ENCODE measurements at regions not wholly inside any gene's neighbourhood (a gene's known extent, or its start where the extent isn't known, plus 50 kb on each side); places are given as distances from the start of the nearest gene placed in this dataset.

GRCh38 chr9:115461280-115461679, 343.3 kb upstream of the TNC start:
- Histone ChIP-seq H4K20me1 (ENCODE audit: control insufficient read depth, extremely low read depth, insufficient read depth, low read length) (no peaks in the 10 kb centered on the region), H3K27ac (ENCODE audit: control insufficient read depth, insufficient read depth, low read length) (no peak overlapping the region), H3K9ac (ENCODE audit: control insufficient read depth, extremely low read depth, insufficient read depth, low read length) (no peak overlapping the region), H3K36me3 (ENCODE audit: control insufficient read depth in 2 of 2, extremely low read depth in 1 of 2, insufficient read depth in 2 of 2, low read length in 2 of 2) (no peaks in the 10 kb centered on the region), H3K4me3 (ENCODE audit: control insufficient read depth in 2 of 3, extremely low read depth in 1 of 3, insufficient read depth in 2 of 3, low read depth in 1 of 3, low read length in 3 of 3) (no peak overlapping the region), H3K27me3 (ENCODE audit: control insufficient read depth, extremely low read depth, insufficient read depth, low read length) (no peaks in the 10 kb centered on the region), H3K4me1 (ENCODE audit: control insufficient read depth, extremely low read depth, insufficient read depth, low read length) (no peaks in the 10 kb centered on the region), H3K9me3 (ENCODE audit: control insufficient read depth, low read depth, low read length) (no peaks in the 10 kb centered on the region), H3K9me1 (ENCODE audit: control insufficient read depth, extremely low read depth, insufficient read depth, low read length) (no peaks in the 10 kb centered on the region), H2AFZ (ENCODE audit: control insufficient read depth, low read length) (no peak overlapping the region), H3K79me2 (ENCODE audit: control insufficient read depth, insufficient read depth, low read length) (no peaks in the 10 kb centered on the region), H3K4me2 (ENCODE audit: control insufficient read depth, extremely low read depth, insufficient read depth, low read depth, low read length) (no peak overlapping the region)
- FAIRE-seq (no peak), DNase-seq (ENCODE audit: low read depth, low spot score) (no peak)
- dilution Hi-C loops (cut with MboI; ENCODE audit: extremely low pct_ligation_motif_present, low sequenced_read_pairs), result no loop called here
- TF ChIP-seq CTCF (optimal IDR thresholded peaks at IDR 0.05 in 1 of 3, IDR thresholded peaks at IDR 0.05 in 1 of 3, conservative IDR thresholded peaks at IDR 0.05 in 1 of 3; ENCODE audit: extremely low read depth in 1 of 3, insufficient read depth in 2 of 3, low read length in 3 of 3) (no peak), EZH2 (IDR thresholded peaks at IDR 0.05; ENCODE audit: low read length) (no peak)

- no peaks in the 10 kb centered on the region for H3K4me1 ChIP-seq (ENCODE audit: control insufficient read depth, extremely low read depth, insufficient read depth, low read length)
- TF ChIP-seq EZH2 (IDR thresholded peaks at IDR 0.05; ENCODE audit: low read length), result no peak
- TF ChIP-seq CTCF (optimal IDR thresholded peaks at IDR 0.05 in 1 of 3, IDR thresholded peaks at IDR 0.05 in 1 of 3, conservative IDR thresholded peaks at IDR 0.05 in 1 of 3; ENCODE audit: extremely low read depth in 1 of 3, insufficient read depth in 2 of 3, low read length in 3 of 3), result no peak
- DNase-seq (ENCODE audit: low read depth, low spot score) (no peak), FAIRE-seq (no peak)
- no peak overlapping the region for H2AFZ ChIP-seq (ENCODE audit: control insufficient read depth, low read length)
- no peaks in the 10 kb centered on the region for H3K79me2 ChIP-seq (ENCODE audit: control insufficient read depth, insufficient read depth, low read length)
- H3K9ac ChIP-seq (ENCODE audit: control insufficient read depth, extremely low read depth, insufficient read depth, low read length), result no peak overlapping the region
- H3K27ac ChIP-seq (ENCODE audit: control insufficient read depth, insufficient read depth, low read length), result no peak overlapping the region
- H3K4me2 ChIP-seq (ENCODE audit: control insufficient read depth, extremely low read depth, insufficient read depth, low read depth, low read length), result no peak overlapping the region
- H3K9me3 ChIP-seq (ENCODE audit: control insufficient read depth, low read depth, low read length), result no peaks in the 10 kb centered on the region
- H3K36me3 ChIP-seq (ENCODE audit: control insufficient read depth in 2 of 2, extremely low read depth in 1 of 2, insufficient read depth in 2 of 2, low read length in 2 of 2), result no peaks in the 10 kb centered on the region
- dilution Hi-C loops (cut with MboI; ENCODE audit: extremely low pct_ligation_motif_present, low sequenced_read_pairs), result no loop called here
- no peaks in the 10 kb centered on the region for H3K9me1 ChIP-seq (ENCODE audit: control insufficient read depth, extremely low read depth, insufficient read depth, low read length)
- no peaks in the 10 kb centered on the region for H3K27me3 ChIP-seq (ENCODE audit: control insufficient read depth, extremely low read depth, insufficient read depth, low read length)
- no peaks in the 10 kb centered on the region for H4K20me1 ChIP-seq (ENCODE audit: control insufficient read depth, extremely low read depth, insufficient read depth, low read length)
- no peak overlapping the region for H3K4me3 ChIP-seq (ENCODE audit: control insufficient read depth in 2 of 3, extremely low read depth in 1 of 3, insufficient read depth in 2 of 3, low read depth in 1 of 3, low read length in 3 of 3)
Observed at GRCh38 chr9:115462623-115463022, 344.7 kb upstream of the TNC start.
